ENCODE measurements at regions not wholly inside any gene's neighbourhood (a gene's known extent, or its start where the extent isn't known, plus 50 kb on each side); places are given as distances from the start of the nearest gene placed in this dataset.

DNA sequence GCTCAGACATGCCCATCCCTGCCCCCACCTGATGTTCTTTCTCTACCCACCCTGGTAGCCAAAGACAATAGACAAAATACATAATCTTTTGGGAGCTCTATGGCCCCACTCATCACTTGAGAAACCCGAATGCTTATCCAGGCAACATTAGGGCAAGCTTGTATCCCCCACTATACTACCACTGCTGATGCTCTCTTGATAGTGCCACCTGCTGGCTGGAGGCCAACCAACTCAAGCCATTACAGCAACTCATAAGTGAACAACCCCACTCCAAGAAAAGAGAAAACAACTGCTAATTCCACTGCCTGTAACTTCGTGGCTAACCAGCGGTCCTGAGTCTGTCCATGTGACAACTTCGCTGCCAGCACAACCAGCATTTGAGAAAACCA, 342.5 kb upstream of the TGFBR2 start:
- TF ChIP-seq POLR2A (IDR thresholded peaks at IDR 0.05) (no peak), CTCF (IDR thresholded peaks at IDR 0.05) (no peak), POLR2AphosphoS5 (IDR thresholded peaks at IDR 0.05) (no peak)
